HCT116 (cell line): ENCODE measurements at regions not wholly inside any gene's neighbourhood (a gene's known extent, or its start where the extent isn't known, plus 50 kb on each side); places are given as distances from the start of the nearest gene placed in this dataset.

Source experiments
- ATAC-seq: fragments of 200-7000 bp; cut with Tn5 transposase; 2 replicates; pipeline ENCODE4 v1.9.1; 2020; ENCODE audit warnings: mild to moderate bottlenecking, moderate library complexity
- BruUV-seq: library from RNA; stranded (reverse); fragments of 400-500 nt; replicated peaks from 2 replicates; lab custom pipeline; 2021; lab: Mats Ljungman, UMichigan
- CTCF ChIA-PET: fragments of 300-600 bp; sonication (Branson Sonifier 250); formaldehyde crosslinking; loops from one replicate; lab custom pipeline; 2021; ENCODE audit warnings: antibody characterized with exemption; lab: Charles Lee
- POLR2A ChIA-PET: fragments of 300-600, 350-600 bp; sonication (Branson Sonifier 250); formaldehyde crosslinking; loops from one replicate; lab custom pipeline; 2021; ENCODE audit warnings: antibody characterized with exemption; lab: Charles Lee
- RAD21 ChIA-PET, 2 experiments: fragments of 300-600 bp; sonication (Branson Sonifier 250); formaldehyde crosslinking; loops; one replicate each; lab custom pipeline; 2023; ENCODE audit warnings: low total read pairs in 2 of 2; ENCODE audit not compliant: uncharacterized antibody in 2 of 2, unreplicated experiment in 2 of 2, low non-redundant PET in 1 of 2; lab: Charles Lee
- DNase-seq: peaks from one replicate; pipeline ENCODE4 v3.0.0-alpha.2; 2010; ENCODE audit warnings: low read depth, low spot score
- H2AFZ ChIP-seq: fragments of 200-600 bp; shearing (Covaris generic), sonication (generic); 2 replicates; pipeline ENCODE4 v1.6.1; 2017; ENCODE audit warnings: low read depth, mixed run types, mixed read lengths, antibody characterized with exemption, low read length; ENCODE audit not compliant: poor library complexity, severe bottlenecking
- H3K27ac ChIP-seq: 2 replicates; pipeline ENCODE4 v1.5.1; 2012; ENCODE audit warnings: low read depth, low read length
- H3K27me3 ChIP-seq: fragments of 200-600 bp; sonication (generic); 2 replicates; pipeline ENCODE4 v1.6.1; 2016; ENCODE audit warnings: mixed run types, low read length, mixed read lengths; ENCODE audit not compliant: insufficient read depth
- H3K36me3 ChIP-seq, 2 experiments: fragments of 200-500 bp in 1 of 2; fragments of 200-600 bp in 1 of 2; sonication (Bioruptor generic) in 1 of 2; sonication (generic) in 1 of 2; 2 replicates each; pipeline versions ENCODE4 v1.5.1 to v1.6.1; 2014 to 2016; ENCODE audit warnings: low read length in 2 of 2, inconsistent platforms in 1 of 2, mixed read lengths in 1 of 2, mixed run types in 1 of 2; ENCODE audit not compliant: insufficient read depth in 2 of 2, control insufficient read depth in 1 of 2
- H3K4me1 ChIP-seq, 2 experiments: fragments of 200-600 bp in 1 of 2; sonication (generic) in 1 of 2; 2 replicates each; pipeline versions ENCODE4 v1.5.1 to v1.6.1; 2012 to 2017; ENCODE audit warnings: low read length in 2 of 2, inconsistent platforms in 1 of 2, mild to moderate bottlenecking in 1 of 2, mixed read lengths in 1 of 2, mixed run types in 1 of 2, moderate library complexity in 1 of 2; ENCODE audit not compliant: insufficient read depth in 2 of 2, control insufficient read depth in 1 of 2
- H3K4me2 ChIP-seq: fragments of 200-600 bp; sonication (generic); 2 replicates; pipeline ENCODE4 v1.6.1; 2017; ENCODE audit warnings: mixed run types, low read length, mixed read lengths
- H3K4me3 ChIP-seq, 2 experiments: fragments of 200-600 bp in 1 of 2; sonication (generic) in 1 of 2; replicated peaks in 1 of 2; 2 replicates each; pipeline ENCODE4 v1.5.1; 2011 to 2016; ENCODE audit warnings: low read length in 2 of 2, control low read depth in 1 of 2, low read depth in 1 of 2, mild to moderate bottlenecking in 1 of 2, mixed read lengths in 1 of 2, mixed run types in 1 of 2
- H3K79me2 ChIP-seq: fragments of 200-600 bp; sonication (generic); 2 replicates; pipeline ENCODE4 v1.6.1; 2017; ENCODE audit warnings: mild to moderate bottlenecking, mixed run types, low read length, moderate library complexity, mixed read lengths; ENCODE audit not compliant: insufficient read depth
- H3K9ac ChIP-seq: fragments of 200-600 bp; sonication (generic); 2 replicates; pipeline ENCODE4 v1.6.1; 2016; ENCODE audit warnings: low read length, mixed read lengths
- H3K9me2 ChIP-seq: fragments of 200-600 bp; sonication (generic), shearing (Covaris generic); 2 replicates; pipeline ENCODE4 v1.6.1; 2017; ENCODE audit warnings: mixed run types, mild to moderate bottlenecking, moderate library complexity; ENCODE audit not compliant: insufficient read depth
- H3K9me3 ChIP-seq, 2 experiments: fragments of 200-500 bp in 1 of 2; fragments of 200-600 bp in 1 of 2; sonication (Bioruptor generic) in 1 of 2; sonication (generic) in 1 of 2; 2 replicates each; pipeline ENCODE4 v1.6.1; 2014 to 2017; ENCODE audit warnings: low read length in 2 of 2, mixed read lengths in 2 of 2, inconsistent platforms in 1 of 2, low read depth in 1 of 2, mild to moderate bottlenecking in 1 of 2, mixed run types in 1 of 2, moderate library complexity in 1 of 2; ENCODE audit not compliant: control insufficient read depth in 1 of 2, insufficient read depth in 1 of 2
- H4K20me1 ChIP-seq: fragments of 200-600 bp; sonication (generic), shearing (Covaris generic); 2 replicates; pipeline ENCODE4 v1.6.1; 2017; ENCODE audit warnings: mixed run types, mild to moderate bottlenecking, moderate library complexity; ENCODE audit not compliant: insufficient read depth
- ELF1 ChIP-seq: IDR thresholded peaks from 2 replicates; pipeline ENCODE4 v1.6.1; 2012; ENCODE audit warnings: low read depth, borderline replicate concordance
- EZH2 ChIP-seq: fragments of 200-600 bp; sonication (generic); IDR thresholded peaks from 2 replicates; pipeline ENCODE4 v1.6.1; 2017; ENCODE audit warnings: antibody characterized with exemption, mixed run types
- EZH2phosphoT487 ChIP-seq: fragments of 200-600 bp; IDR thresholded peaks from 2 replicates; pipeline ENCODE4 v1.6.1; 2018; ENCODE audit warnings: antibody characterized with exemption, borderline replicate concordance
- FOSL1 ChIP-seq: IDR thresholded peaks from 2 replicates; pipeline ENCODE4 v1.6.1; 2012; ENCODE audit warnings: low read depth
- JUND ChIP-seq: IDR thresholded peaks from 2 replicates; pipeline ENCODE4 v1.6.1; 2012
- POLR2A ChIP-seq: IDR thresholded peaks from 2 replicates; pipeline ENCODE4 v1.7.0; 2011; ENCODE audit warnings: borderline replicate concordance; ENCODE audit not compliant: insufficient read depth, insufficient read length; ENCODE audit errors: extremely low read depth
- SRF ChIP-seq: IDR thresholded peaks from 2 replicates; pipeline ENCODE4 v1.6.1; 2012; ENCODE audit warnings: low read depth
- TCF7L2 ChIP-seq: IDR thresholded peaks from 2 replicates; pipeline ENCODE4 v1.7.0; 2011; ENCODE audit warnings: borderline replicate concordance, inconsistent platforms; ENCODE audit not compliant: insufficient read depth, insufficient read length; ENCODE audit errors: extremely low read depth
- YY1 ChIP-seq: IDR thresholded peaks from 2 replicates; pipeline ENCODE4 v1.6.1; 2011; ENCODE audit warnings: low read length, low read depth, moderate library complexity, mild to moderate bottlenecking; ENCODE audit not compliant: insufficient replicate concordance; ENCODE audit errors: extremely low read depth
- ZNF274 ChIP-seq: fragments of 200-500 bp; sonication (Bioruptor generic); IDR thresholded peaks from 2 replicates; pipeline ENCODE4 v1.6.1; 2014; ENCODE audit warnings: mild to moderate bottlenecking, low read depth, low read length, inconsistent platforms
- intact Hi-C: fragments of 100-400 bp; cut with micrococcal nuclease; formaldehyde crosslinking; loops from 2 replicates; pipeline ENCODE4 v1.10.0; 2022
- TF ChIP-seq, protein P1 (sequence below): IDR thresholded peaks from 2 replicates; pipeline ENCODE4 v1.6.1; 2012
- TF ChIP-seq, protein P2 (sequence below), 3 experiments: fragments of 200-600 bp in 1 of 3; sonication (generic) in 1 of 3; IDR thresholded peaks in 2 of 3; conservative IDR thresholded peaks in 1 of 3; 2 replicates each; pipeline ENCODE4 v1.5.1; 2012 to 2017; ENCODE audit warnings: low read depth in 2 of 3, low read length in 2 of 3, antibody characterized with exemption in 1 of 3, borderline replicate concordance in 1 of 3, control low read depth in 1 of 3, mild to moderate bottlenecking in 1 of 3, mixed read lengths in 1 of 3, mixed run types in 1 of 3, moderate library complexity in 1 of 3; ENCODE audit not compliant: insufficient read depth in 1 of 3
- TF ChIP-seq, protein P3 (sequence below): IDR thresholded peaks from 2 replicates; pipeline ENCODE4 v1.6.1; 2012

DNA sequence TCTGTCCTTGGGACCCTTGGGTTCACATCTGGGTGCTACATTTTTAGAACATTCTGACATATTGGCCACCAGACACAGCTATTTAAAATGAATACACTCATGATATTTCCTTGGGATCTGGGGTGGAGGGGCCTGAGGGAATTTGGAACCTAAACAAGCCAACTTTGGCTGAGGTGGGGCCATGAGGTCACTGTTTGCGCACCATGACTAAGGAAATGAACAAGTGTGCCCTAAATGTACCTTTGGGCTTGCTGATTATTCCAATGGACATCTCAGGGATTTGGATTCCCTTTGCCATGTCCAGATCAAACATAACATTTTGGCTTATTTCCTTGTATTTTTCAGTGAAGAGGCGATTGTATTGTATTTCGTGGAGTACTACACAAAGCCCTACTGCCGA is 80.5 kb upstream of the SEC11C start:
- Histone ChIP-seq H3K36me3 (no peaks in the 10 kb centered on the region), H3K9me2 (no peaks in the 10 kb centered on the region), H3K4me1 (no peaks in the 10 kb centered on the region), H3K27me3 (peaks cover 39% of the 10 kb centered on the region), H3K9ac (no peak overlapping the region), H3K27ac (no peak overlapping the region), H3K4me2 (no peak overlapping the region), H2AFZ (no peak overlapping the region), H3K9me3 (no peaks in the 10 kb centered on the region), H3K4me3 (no peak overlapping the region), H3K79me2 (no peaks in the 10 kb centered on the region), H4K20me1 (no peaks in the 10 kb centered on the region; the same call in 1 of the 2 replicates)
- RAD21 ChIA-PET, result no interaction called here
- TF ChIP-seq, protein P1, sequence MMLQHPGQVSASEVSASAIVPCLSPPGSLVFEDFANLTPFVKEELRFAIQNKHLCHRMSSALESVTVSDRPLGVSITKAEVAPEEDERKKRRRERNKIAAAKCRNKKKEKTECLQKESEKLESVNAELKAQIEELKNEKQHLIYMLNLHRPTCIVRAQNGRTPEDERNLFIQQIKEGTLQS, result no peak
- TF ChIP-seq FOSL1 (no peak), JUND (no peak), TCF7L2 (no peak), EZH2phosphoT487 (no peak), SRF (no peak), POLR2A (no peak), ELF1 (no peak), ZNF274 (no peak), YY1 (no peak), EZH2 (no peak)
- TF ChIP-seq, protein P2, sequence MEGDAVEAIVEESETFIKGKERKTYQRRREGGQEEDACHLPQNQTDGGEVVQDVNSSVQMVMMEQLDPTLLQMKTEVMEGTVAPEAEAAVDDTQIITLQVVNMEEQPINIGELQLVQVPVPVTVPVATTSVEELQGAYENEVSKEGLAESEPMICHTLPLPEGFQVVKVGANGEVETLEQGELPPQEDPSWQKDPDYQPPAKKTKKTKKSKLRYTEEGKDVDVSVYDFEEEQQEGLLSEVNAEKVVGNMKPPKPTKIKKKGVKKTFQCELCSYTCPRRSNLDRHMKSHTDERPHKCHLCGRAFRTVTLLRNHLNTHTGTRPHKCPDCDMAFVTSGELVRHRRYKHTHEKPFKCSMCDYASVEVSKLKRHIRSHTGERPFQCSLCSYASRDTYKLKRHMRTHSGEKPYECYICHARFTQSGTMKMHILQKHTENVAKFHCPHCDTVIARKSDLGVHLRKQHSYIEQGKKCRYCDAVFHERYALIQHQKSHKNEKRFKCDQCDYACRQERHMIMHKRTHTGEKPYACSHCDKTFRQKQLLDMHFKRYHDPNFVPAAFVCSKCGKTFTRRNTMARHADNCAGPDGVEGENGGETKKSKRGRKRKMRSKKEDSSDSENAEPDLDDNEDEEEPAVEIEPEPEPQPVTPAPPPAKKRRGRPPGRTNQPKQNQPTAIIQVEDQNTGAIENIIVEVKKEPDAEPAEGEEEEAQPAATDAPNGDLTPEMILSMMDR (IDR thresholded peaks at IDR 0.05 in 2 of 3, conservative IDR thresholded peaks at IDR 0.05 in 1 of 3; ENCODE audit: borderline replicate concordance in 1 of 3, insufficient read depth in 1 of 3, low read depth in 2 of 3, low read length in 2 of 3), result no peak
- TF ChIP-seq, protein P3, sequence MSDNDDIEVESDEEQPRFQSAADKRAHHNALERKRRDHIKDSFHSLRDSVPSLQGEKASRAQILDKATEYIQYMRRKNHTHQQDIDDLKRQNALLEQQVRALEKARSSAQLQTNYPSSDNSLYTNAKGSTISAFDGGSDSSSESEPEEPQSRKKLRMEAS, result no peak
- no TSS peak for BruUV-seq
- CTCF ChIA-PET, result interaction anchor here (1.9 to 3.0 kb wide), 3 partner anchors 11 to 295 kb away, joined by 5 to 10 read pairs (median 6); no protein-coding TSS in a partner anchor
- intact Hi-C loops, result no loop called here
- no peak for DNase-seq
- POLR2A ChIA-PET, result no interaction called here
- ATAC-seq, result no peak
